Fibroblast of skin of scalp (primary cell): ENCODE measurements at regions not wholly inside any gene's neighbourhood (a gene's known extent, or its start where the extent isn't known, plus 50 kb on each side); places are given as distances from the start of the nearest gene placed in this dataset.
"Not testable (repeated sequence)": the region's sequence is repeated elsewhere in the genome, so short reads cannot be mapped to it uniquely, and the experiment has no call there.

Experiments
- DNase-seq: peaks from one replicate; pipeline ENCODE4 v3.0.0-alpha.2; 2013

- DNase-seq: no peak
Observed at GRCh38 chr4:10275696-10276095, 159.1 kb upstream of the WDR1 start.

DNA sequence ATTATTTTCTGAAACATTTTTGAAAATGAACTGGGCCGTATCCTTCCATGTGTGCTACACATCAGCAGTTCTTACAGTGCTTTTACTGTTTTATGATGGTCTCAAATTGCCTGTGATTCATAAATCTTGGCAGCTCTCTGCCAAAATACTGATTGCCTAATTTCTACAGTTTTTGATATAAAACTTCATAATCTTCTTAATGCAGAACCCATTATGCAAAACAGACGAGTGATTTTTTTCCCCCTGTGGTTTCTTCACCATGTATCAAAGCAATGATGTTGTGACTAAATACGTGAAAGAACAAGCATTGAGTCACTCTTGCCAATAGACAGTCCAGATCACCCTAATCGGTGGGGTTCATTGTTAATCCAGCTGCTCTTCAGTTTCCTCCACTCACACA lies 156.4 kb upstream of the WDR1 start:
- DNase-seq: no peak

DNA sequence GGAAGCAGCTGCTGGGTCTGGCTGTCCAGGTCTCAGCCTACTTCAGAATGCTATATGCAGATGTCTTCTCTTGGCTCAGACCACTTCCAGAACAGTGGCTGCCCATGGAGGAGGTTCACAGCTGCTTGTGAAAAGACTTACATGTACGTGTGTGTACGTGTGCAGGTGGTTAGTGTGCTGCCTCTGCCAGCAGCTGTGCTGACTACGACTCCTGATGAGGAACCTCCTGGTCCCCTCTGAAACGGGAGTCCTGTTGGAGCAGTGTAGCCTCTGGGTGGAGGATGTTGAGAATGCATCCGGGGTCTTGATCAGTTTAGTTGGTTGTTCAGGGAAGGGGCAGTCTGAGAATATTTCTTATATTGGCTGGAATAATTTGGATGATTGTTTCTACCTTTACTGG lies 155.9 kb upstream of the WDR1 start:
- DNase-seq: no peak

- no peak for DNase-seq
Observed at GRCh38 chr4:10267066-10267465, 150.5 kb upstream of the WDR1 start.

GRCh38 chr4:10260777-10261176 lies 144.2 kb upstream of the WDR1 start:
- DNase-seq: no peak

DNA sequence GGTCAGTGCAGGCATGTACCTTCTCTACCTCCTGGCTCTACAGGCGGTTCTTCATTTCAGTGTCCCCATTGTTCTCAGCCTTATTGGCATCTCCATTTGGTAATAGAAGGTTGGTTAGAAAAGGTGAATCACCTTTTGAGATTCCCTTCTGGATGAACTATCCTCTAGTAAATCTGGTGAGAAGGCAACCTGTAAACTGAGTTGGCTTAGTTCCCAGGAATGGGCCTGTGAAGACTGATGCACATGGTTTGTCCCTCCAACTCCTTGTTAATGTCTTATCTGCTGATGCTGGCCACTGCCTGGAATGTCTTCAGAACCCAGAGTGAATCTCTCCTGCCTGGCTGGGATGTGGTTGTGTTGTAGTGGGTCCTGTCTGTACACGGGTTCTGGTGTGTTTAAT lies 143.4 kb upstream of the WDR1 start:
- DNase-seq: no peak

GRCh38 chr4:10256203-10256602 lies 139.6 kb upstream of the WDR1 start:
- no peak for DNase-seq

DNA sequence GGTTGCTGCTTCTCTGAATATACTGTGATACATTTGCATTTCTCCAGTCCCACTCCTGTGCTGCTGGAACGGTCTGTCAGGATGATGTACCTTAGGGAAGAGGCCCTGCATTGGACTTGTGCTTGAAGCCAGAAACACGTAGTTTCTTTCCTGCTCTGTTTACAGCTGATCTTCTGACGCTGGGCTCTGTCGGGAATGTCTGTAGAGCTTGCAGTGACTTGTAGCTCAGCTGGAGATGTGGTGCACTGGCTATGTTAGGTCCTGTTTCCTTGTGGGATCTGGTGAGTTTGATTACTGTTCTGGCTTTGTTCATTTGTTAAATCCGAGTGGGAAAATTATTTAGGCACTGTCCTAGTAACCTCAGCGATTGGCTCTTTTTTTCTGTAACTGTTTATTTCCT lies 137.2 kb upstream of the WDR1 start:
- DNase-seq: no peak

DNA sequence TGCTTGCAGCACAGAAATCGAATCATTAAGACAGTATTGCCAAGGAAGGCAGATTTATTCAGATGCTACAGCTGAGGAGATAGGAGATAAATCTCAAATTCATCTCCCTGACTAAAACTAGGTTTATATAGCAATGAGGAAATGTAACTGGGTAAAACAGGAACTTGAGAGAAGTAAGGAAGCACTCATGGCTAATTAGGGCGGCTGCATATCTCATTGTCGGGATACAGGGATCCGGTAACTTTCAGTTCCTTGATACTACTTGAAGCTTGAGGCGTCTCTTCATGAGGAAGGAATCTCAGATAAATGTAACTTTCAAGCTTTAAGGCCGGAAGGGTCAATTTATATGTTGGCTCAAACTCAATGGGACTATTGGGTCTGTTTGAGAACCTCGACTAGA lies 129.2 kb upstream of the WDR1 start:
- no peak for DNase-seq

DNA sequence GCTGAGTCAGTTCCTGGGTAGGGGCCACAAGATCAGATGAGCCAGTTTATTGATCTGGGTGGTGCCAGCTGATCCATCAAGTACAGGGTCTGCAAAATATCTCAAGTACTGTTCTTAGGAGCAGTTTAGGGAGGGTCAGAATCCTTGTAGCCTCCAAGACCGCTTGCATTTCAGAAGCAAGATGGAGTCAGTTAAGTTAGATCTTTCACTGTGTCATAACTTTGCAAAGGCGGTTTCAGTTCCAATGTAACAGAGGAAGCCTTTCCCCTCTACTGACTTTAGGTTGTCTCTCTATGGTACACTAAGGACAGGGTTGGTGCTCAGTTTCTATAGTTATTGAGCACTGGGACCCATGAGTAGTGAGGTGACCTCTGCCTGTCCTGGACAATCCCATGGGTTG lies 127.3 kb upstream of the WDR1 start:
- no peak for DNase-seq

- no peak for DNase-seq
Observed at GRCh38 chr4:10240691-10241090, 124.1 kb upstream of the WDR1 start.

DNA sequence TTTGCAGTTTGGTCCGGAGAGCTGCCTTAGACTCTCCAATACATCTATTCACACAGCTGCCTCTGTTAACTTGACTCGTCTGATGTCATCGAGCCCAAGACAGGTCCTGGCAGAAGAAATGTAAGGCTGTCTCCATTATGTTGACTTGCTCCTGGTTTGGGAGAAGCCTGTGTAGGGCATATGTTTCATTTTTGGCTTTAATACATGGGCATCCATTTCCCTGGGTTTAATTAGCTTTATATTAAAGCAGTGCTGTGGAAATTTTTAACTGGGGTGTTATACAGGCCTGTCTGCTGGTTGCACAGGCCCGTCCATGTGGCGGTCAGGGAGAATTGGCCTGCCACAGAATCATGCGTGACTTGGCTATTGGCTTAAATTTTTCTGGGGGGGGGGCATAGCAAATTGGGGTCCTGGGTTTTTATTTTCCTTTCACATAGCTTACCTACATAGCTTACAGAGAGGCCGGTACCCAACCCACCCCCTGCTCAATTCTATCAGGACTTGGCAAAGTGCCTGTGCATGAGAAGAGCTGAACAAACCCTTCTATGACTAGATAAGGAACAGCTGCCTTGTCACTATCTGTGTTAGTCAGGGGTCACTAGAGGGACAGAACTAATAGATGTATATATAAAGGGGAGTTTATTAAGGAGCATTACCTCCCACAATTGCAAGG lies 123.5 kb upstream of the WDR1 start:
- DNase-seq: no peak

DNA sequence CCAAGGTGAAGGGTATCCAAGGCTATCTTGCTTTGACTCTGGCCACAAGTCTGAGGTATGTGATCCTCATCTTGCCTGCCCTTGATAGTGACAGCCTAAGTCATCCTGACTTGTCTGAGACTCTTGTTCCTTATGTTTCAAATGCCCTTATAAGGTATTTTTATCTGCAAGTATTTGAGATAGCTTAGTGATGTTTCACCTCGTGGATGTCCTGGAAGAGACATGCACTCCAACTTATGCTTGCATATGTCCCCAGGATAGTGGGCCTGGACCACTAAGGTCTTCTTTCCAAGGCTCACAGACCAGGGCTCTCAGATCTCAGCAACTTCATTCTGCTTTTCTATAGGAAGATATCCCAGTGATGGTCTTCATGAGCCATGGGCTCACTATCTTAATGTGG lies 120.5 kb upstream of the WDR1 start:
- DNase-seq: no peak

DNA sequence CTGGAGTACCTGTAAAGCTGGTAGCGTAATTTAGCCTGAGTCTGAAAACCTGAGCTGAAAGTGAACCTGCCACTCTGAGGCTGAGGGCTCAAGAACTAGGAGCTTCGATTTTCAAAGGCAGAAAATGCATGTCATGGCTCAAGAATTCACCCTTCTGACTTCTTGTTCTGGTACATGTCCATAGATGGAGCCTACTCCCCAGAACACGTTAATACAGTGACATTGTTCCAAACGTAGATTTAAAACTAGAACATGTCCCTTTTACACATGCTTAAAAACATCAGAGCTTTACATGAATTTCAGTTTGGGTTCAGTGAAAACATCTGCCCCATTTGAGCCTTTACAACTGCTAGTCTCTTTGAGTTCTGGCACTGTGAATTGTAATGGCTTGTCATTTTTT lies 115.5 kb upstream of the WDR1 start:
- DNase-seq: no peak

- DNase-seq: no peak
Observed at GRCh38 chr4:10226756-10227155, 110.2 kb upstream of the WDR1 start.

GRCh38 chr4:10225096-10225495 lies 108.5 kb upstream of the WDR1 start:
- DNase-seq: no peak

- DNase-seq: no peak
Observed at GRCh38 chr4:10223782-10224181, 107.2 kb upstream of the WDR1 start.

- not testable (repeated sequence) for DNase-seq
Observed at GRCh38 chr4:10213481-10213880, 96.9 kb upstream of the WDR1 start.

- DNase-seq: no peak
Observed at GRCh38 chr4:10212901-10213300, 96.3 kb upstream of the WDR1 start.

- DNase-seq: no peak
Observed at GRCh38 chr4:10212400-10212799, 95.8 kb upstream of the WDR1 start.

GRCh38 chr4:10207116-10207515 lies 90.5 kb upstream of the WDR1 start:
- DNase-seq: no peak

- no peak for DNase-seq
Observed at GRCh38 chr4:10205223-10205622, 88.6 kb upstream of the WDR1 start.

- DNase-seq: no peak
Observed at GRCh38 chr4:10204401-10205058, 87.9 kb upstream of the WDR1 start.

DNA sequence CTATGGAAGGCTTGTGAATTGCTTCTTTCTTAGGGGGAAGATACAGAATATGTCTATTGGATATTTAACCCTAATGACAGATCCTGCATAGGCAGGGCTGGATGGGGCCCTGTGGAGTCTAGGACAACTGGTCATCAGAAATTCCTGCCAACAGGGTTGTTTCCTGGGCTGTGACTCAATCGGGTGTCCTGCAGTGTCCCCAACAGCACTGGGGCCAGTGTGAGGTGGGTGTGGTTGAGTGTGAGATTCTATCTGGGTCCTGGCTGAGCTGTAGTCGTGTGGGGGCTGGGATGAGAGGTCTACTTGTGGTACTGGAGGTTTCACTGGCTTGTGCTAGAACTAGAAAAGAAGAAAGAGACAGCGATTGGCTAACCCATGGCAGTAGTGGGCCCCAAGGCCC lies 87.3 kb upstream of the WDR1 start:
- no peak for DNase-seq
